ENCODE measurements at regions not wholly inside any gene's neighbourhood (a gene's known extent, or its start where the extent isn't known, plus 50 kb on each side); places are given as distances from the start of the nearest gene placed in this dataset.
"Not testable (repeated sequence)": the region's sequence is repeated elsewhere in the genome, so short reads cannot be mapped to it uniquely, and the experiment has no call there.

DNA sequence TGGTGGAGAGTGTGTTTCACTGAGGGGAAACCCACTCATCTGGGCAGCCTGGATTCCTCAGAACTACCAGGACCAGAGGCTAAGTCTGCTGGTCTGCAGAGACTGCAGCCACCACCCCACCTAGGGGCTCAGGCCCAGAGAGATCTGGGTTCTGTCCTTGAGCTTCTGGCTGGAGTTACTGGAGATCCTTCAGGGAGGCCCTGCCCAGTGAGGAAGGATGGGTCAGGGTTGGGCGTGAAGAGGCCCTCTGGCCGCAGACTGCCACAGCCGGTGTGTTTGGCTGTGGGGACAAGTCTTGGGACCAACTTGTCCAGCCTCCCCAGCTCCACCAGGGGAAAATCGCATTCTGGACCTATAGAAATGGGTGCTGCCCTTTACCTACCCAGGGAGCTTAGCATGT is 235.3 kb upstream of the CBLB start:
- no peak overlapping the region for H3K4me3 ChIP-seq (ENCODE audit: low read depth, low read length)
- no peak overlapping the region for H3K27ac ChIP-seq
- no peak for DNase-seq
- H3K9me3 ChIP-seq (ENCODE audit: severe bottlenecking) = no peaks in the 10 kb centered on the region
- TF ChIP-seq, protein P1, sequence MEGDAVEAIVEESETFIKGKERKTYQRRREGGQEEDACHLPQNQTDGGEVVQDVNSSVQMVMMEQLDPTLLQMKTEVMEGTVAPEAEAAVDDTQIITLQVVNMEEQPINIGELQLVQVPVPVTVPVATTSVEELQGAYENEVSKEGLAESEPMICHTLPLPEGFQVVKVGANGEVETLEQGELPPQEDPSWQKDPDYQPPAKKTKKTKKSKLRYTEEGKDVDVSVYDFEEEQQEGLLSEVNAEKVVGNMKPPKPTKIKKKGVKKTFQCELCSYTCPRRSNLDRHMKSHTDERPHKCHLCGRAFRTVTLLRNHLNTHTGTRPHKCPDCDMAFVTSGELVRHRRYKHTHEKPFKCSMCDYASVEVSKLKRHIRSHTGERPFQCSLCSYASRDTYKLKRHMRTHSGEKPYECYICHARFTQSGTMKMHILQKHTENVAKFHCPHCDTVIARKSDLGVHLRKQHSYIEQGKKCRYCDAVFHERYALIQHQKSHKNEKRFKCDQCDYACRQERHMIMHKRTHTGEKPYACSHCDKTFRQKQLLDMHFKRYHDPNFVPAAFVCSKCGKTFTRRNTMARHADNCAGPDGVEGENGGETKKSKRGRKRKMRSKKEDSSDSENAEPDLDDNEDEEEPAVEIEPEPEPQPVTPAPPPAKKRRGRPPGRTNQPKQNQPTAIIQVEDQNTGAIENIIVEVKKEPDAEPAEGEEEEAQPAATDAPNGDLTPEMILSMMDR (IDR thresholded peaks at IDR 0.05; ENCODE audit: low read depth, low read length) = no peak
- no peaks in the 10 kb centered on the region for H3K36me3 ChIP-seq
- H3K27me3 ChIP-seq (ENCODE audit: insufficient read depth, low read depth, severe bottlenecking) = no peaks in the 10 kb centered on the region

DNA sequence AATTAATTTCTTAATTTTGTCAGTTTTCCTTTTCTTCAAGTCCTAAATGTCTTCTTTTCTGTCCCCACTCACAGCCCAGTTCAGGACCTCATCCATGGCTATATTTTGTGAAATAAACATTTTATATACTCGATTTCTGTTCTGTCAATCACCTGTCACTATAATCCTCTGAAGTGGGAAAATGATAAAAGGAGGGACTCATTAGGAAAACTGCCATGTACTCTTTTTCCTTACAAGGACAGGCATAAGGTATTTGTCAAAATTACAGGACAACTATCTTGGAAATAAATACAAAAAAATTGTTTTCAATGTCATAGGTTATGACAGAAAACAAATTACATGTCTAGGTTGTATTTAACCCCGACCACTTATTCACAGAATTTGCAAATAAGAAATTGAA is 240.1 kb upstream of the CBLB start:
- Histone ChIP-seq H3K9me3 (ENCODE audit: severe bottlenecking) (no peaks in the 10 kb centered on the region), H3K27ac (no peak overlapping the region), H3K27me3 (ENCODE audit: insufficient read depth, low read depth, severe bottlenecking) (no peaks in the 10 kb centered on the region), H3K36me3 (no peaks in the 10 kb centered on the region), H3K4me3 (ENCODE audit: low read depth, low read length) (no peak overlapping the region)
- TF ChIP-seq, protein P1 (IDR thresholded peaks at IDR 0.05; ENCODE audit: low read depth, low read length) = no peak
- no peak for DNase-seq

DNA sequence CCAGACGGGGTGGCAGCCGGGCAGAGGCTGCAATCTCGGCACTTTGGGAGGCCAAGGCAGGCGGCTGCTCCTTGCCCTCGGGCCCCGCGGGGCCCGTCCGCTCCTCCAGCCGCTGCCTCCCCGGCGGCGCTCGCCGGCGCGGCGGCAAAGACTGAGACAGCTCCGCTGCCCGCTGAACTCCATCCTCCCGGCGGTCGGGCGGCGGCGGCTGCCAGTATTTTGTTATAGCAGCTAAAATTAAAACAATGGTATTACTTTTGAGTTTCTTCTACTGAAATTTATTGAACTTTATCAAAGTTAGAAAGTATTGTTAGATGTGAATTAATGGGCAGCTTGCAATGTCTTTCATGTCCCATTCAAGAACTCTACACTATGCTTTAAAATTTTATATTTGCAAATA is 243.7 kb upstream of the CBLB start:
- not testable (repeated sequence) for H3K9me3 ChIP-seq (ENCODE audit: severe bottlenecking); H3K27ac ChIP-seq; H3K4me3 ChIP-seq (ENCODE audit: low read depth, low read length); H3K27me3 ChIP-seq (ENCODE audit: insufficient read depth, low read depth, severe bottlenecking); DNase-seq; H3K36me3 ChIP-seq

DNA sequence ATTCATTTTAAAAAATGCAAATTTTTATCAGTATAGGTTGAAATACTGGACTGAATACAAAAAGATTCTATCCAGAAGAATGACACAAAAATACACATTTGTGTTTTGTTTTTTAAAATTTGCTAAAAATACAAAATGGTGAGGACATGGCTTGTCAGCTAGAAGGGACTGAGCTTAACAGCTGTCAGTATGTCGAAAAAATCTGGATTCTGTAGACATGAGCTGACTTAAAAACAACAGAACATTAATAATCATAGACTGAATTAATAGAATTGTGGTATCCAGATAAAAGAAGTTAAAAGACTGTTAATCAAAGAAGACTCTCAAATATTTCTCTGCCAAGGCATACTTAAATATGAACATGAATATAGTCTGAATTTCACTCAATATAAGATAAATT is 244.9 kb upstream of the CBLB start:
- H3K36me3 ChIP-seq = no peaks in the 10 kb centered on the region
- no peaks in the 10 kb centered on the region for H3K9me3 ChIP-seq (ENCODE audit: severe bottlenecking)
- DNase-seq = no peak
- H3K4me3 ChIP-seq (ENCODE audit: low read depth, low read length) = no peak overlapping the region
- no peak overlapping the region for H3K27ac ChIP-seq
- TF ChIP-seq, protein P1 (IDR thresholded peaks at IDR 0.05; ENCODE audit: low read depth, low read length) = no peak
- no peaks in the 10 kb centered on the region for H3K27me3 ChIP-seq (ENCODE audit: insufficient read depth, low read depth, severe bottlenecking)

DNA sequence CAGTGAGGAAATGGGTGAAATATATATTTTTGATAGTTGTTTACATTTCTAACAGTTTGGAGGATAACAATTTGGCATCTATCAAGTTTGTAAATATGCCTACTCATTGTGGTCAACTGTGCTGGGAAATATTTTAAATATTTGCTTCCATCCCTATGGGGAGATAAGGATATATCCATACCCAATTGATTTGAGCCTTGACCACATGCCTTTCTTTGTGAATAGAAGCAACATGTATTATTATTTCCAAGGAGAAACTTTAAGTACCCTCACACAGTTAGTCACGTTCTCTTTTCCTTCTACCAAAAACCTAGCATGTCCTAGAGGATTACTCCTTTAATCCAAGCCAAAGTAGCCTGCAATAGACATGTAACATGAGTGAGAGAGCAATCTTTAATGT is 245.4 kb upstream of the CBLB start:
- TF ChIP-seq, protein P1 (IDR thresholded peaks at IDR 0.05; ENCODE audit: low read depth, low read length) = no peak
- Histone ChIP-seq H3K9me3 (ENCODE audit: severe bottlenecking) (no peaks in the 10 kb centered on the region), H3K27me3 (ENCODE audit: insufficient read depth, low read depth, severe bottlenecking) (no peaks in the 10 kb centered on the region), H3K27ac (no peak overlapping the region), H3K36me3 (no peaks in the 10 kb centered on the region), H3K4me3 (ENCODE audit: low read depth, low read length) (no peak overlapping the region)
- no peak for DNase-seq

DNA sequence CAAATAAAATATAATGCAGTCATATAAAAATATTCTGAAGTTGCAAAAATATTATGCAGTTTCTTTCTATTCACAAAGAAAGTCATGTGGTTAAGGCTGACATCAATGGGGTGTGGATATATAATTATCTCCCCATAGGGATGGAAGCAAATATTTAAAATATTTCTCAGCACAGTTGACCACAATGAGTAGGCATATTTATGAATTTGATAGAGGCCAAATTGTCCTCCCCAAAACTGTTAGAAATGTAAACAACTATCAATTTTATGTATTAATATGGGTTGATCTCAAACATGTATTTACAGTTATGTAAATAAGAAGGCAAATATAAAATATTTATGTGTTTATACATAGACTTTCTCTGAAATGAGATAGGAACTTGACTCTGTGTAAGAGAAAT is 246.0 kb upstream of the CBLB start:
- Histone ChIP-seq H3K4me3 (ENCODE audit: low read depth, low read length) (no peak overlapping the region), H3K27me3 (ENCODE audit: insufficient read depth, low read depth, severe bottlenecking) (no peaks in the 10 kb centered on the region), H3K27ac (no peak overlapping the region), H3K36me3 (no peaks in the 10 kb centered on the region), H3K9me3 (ENCODE audit: severe bottlenecking) (no peaks in the 10 kb centered on the region)
- TF ChIP-seq, protein P1 (IDR thresholded peaks at IDR 0.05; ENCODE audit: low read depth, low read length) = no peak
- no peak for DNase-seq
